ENCODE measurements at regions not wholly inside any gene's neighbourhood (a gene's known extent, or its start where the extent isn't known, plus 50 kb on each side); places are given as distances from the start of the nearest gene placed in this dataset.

GRCh38 chr6:56375806-56376205, 128.4 kb upstream of the COL21A1 start:
- no peak overlapping the region for H3K23ac ChIP-seq (ENCODE audit: insufficient read length, low read depth, low read length)
- DNase-seq = no peak
- H3K27ac ChIP-seq (ENCODE audit: insufficient read length, low read depth, low read length) = no peak overlapping the region
- no peaks in the 10 kb centered on the region for H3K27me3 Mint-ChIP-seq (ENCODE audit: low read depth)
- no peak overlapping the region for H3K56ac ChIP-seq (ENCODE audit: insufficient read length, low read depth, low read length)
- H3K4me3 Mint-ChIP-seq = no peak overlapping the region
- H3T11ph ChIP-seq (ENCODE audit: low read length) = no peak overlapping the region
- H3K27me3 ChIP-seq (ENCODE audit: insufficient read depth, low read length) = no peaks in the 10 kb centered on the region
- H2AK5ac ChIP-seq (ENCODE audit: insufficient read length, low read length) = no peak overlapping the region
- H3K4ac ChIP-seq (ENCODE audit: low read depth, low read length) = no peak overlapping the region
- H3K14ac ChIP-seq (ENCODE audit: insufficient read depth, low read length) = no peak overlapping the region
- H3K18ac ChIP-seq (ENCODE audit: insufficient read length, low read depth, low read length) = no peak overlapping the region
- H3K4me1 ChIP-seq (ENCODE audit: insufficient read depth, low read length) = no peaks in the 10 kb centered on the region
- H4K91ac ChIP-seq (ENCODE audit: insufficient read length, low read depth, low read length) = no peak overlapping the region
- H3K4me2 ChIP-seq (ENCODE audit: insufficient read depth, insufficient read length, low read length) = no peak overlapping the region
- no peaks in the 10 kb centered on the region for H3K23me2 ChIP-seq (ENCODE audit: insufficient read length, low read depth, low read length, poor library complexity, severe bottlenecking)
- no peak overlapping the region for H2BK120ac ChIP-seq (ENCODE audit: low read depth, low read length, poor library complexity, severe bottlenecking)
- no peaks in the 10 kb centered on the region for H4K20me1 ChIP-seq (ENCODE audit: control insufficient read depth, insufficient read depth, insufficient read length)
- H2AFZ ChIP-seq (ENCODE audit: low read length) = no peak overlapping the region
- H3K9me3 ChIP-seq (ENCODE audit: control insufficient read depth, low read depth, low read length) = no peaks in the 10 kb centered on the region
- no peaks in the 10 kb centered on the region; a peak in 1 of 5 replicates for H3K9me3 Mint-ChIP-seq
- no peaks in the 10 kb centered on the region for H3K4me1 Mint-ChIP-seq
- no peak overlapping the region for H2BK12ac ChIP-seq (ENCODE audit: insufficient read length, low read depth, low read length)
- no peak overlapping the region for H3K27ac Mint-ChIP-seq
- H2BK15ac ChIP-seq (ENCODE audit: low read depth, low read length) = no peak overlapping the region
- H2BK5ac ChIP-seq (ENCODE audit: insufficient read length, low read length) = no peak overlapping the region
- TF ChIP-seq, protein P1, sequence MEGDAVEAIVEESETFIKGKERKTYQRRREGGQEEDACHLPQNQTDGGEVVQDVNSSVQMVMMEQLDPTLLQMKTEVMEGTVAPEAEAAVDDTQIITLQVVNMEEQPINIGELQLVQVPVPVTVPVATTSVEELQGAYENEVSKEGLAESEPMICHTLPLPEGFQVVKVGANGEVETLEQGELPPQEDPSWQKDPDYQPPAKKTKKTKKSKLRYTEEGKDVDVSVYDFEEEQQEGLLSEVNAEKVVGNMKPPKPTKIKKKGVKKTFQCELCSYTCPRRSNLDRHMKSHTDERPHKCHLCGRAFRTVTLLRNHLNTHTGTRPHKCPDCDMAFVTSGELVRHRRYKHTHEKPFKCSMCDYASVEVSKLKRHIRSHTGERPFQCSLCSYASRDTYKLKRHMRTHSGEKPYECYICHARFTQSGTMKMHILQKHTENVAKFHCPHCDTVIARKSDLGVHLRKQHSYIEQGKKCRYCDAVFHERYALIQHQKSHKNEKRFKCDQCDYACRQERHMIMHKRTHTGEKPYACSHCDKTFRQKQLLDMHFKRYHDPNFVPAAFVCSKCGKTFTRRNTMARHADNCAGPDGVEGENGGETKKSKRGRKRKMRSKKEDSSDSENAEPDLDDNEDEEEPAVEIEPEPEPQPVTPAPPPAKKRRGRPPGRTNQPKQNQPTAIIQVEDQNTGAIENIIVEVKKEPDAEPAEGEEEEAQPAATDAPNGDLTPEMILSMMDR (conservative IDR thresholded peaks at IDR 0.05) = no peak
- H3K79me1 ChIP-seq (ENCODE audit: insufficient read depth, low read depth, low read length, poor library complexity, severe bottlenecking) = no peaks in the 10 kb centered on the region
- no peaks in the 10 kb centered on the region for H3K36me3 Mint-ChIP-seq (ENCODE audit: insufficient read depth in 1 of 3, low read depth in 3 of 3)
- H2BK20ac ChIP-seq (ENCODE audit: low read depth, low read length, poor library complexity, severe bottlenecking) = no peak overlapping the region
- no CpG with 5 or more reads among the region's 3 CpGs for WGBS (ENCODE audit: extremely low coverage, insufficient read length, low lambda C conversion rate)
- H3K9ac ChIP-seq (ENCODE audit: extremely low read depth, insufficient read length, low read length) = no peak overlapping the region
- H4K8ac ChIP-seq (replicated peaks; ENCODE audit: insufficient read length, low read depth, low read length) = no peak overlapping the region
- H3K79me2 ChIP-seq (ENCODE audit: insufficient read depth, low read length) = no peaks in the 10 kb centered on the region
- no peak overlapping the region for H4K5ac ChIP-seq (ENCODE audit: insufficient read length, low read depth, low read length)
